ENCODE measurements at regions not wholly inside any gene's neighbourhood (a gene's known extent, or its start where the extent isn't known, plus 50 kb on each side); places are given as distances from the start of the nearest gene placed in this dataset.

- no peak for DNase-seq (ENCODE audit: low read depth in 2 of 3, low spot score in 2 of 3)
Measured at GRCh38 chr1:29497395-29498125, 261.2 kb downstream of the PTPRU start.

- DNase-seq (ENCODE audit: low read depth in 2 of 3, low spot score in 2 of 3) = no peak
Measured at GRCh38 chr1:29496701-29497100, 260.4 kb downstream of the PTPRU start.

- no peak for DNase-seq (ENCODE audit: low read depth in 2 of 3, low spot score in 2 of 3)
Measured at GRCh38 chr1:29490204-29490934, 254.0 kb downstream of the PTPRU start.

GRCh38 chr1:29489471-29489870 lies 253.1 kb downstream of the PTPRU start:
- DNase-seq (ENCODE audit: low read depth in 2 of 3, low spot score in 2 of 3) = no peak

- no peak for DNase-seq (ENCODE audit: low read depth in 2 of 3, low spot score in 2 of 3)
Measured at GRCh38 chr1:29488794-29489311, 252.5 kb downstream of the PTPRU start.

- no peak for DNase-seq (ENCODE audit: low read depth in 2 of 3, low spot score in 2 of 3)
Measured at GRCh38 chr1:29488086-29488793, 251.9 kb downstream of the PTPRU start.

GRCh38 chr1:29487291-29487690 lies 251.0 kb downstream of the PTPRU start:
- DNase-seq (ENCODE audit: low read depth in 2 of 3, low spot score in 2 of 3) = no peak

GRCh38 chr1:29485096-29485925 lies 249.0 kb downstream of the PTPRU start:
- DNase-seq (ENCODE audit: low read depth in 2 of 3, low spot score in 2 of 3) = no peak

- DNase-seq (ENCODE audit: low read depth in 2 of 3, low spot score in 2 of 3) = no peak
Measured at GRCh38 chr1:29482991-29483390, 246.7 kb downstream of the PTPRU start.

GRCh38 chr1:29482064-29482463 lies 245.7 kb downstream of the PTPRU start:
- DNase-seq (ENCODE audit: low read depth in 2 of 3, low spot score in 2 of 3) = no peak

- DNase-seq (ENCODE audit: low read depth in 2 of 3, low spot score in 2 of 3) = no peak
Measured at GRCh38 chr1:29481031-29481430, 244.7 kb downstream of the PTPRU start.

GRCh38 chr1:29478879-29479278 lies 242.6 kb downstream of the PTPRU start:
- no peak for DNase-seq (ENCODE audit: low read depth in 2 of 3, low spot score in 2 of 3)

- DNase-seq (ENCODE audit: low read depth in 2 of 3, low spot score in 2 of 3) = no peak
Measured at GRCh38 chr1:29478151-29478791, 241.9 kb downstream of the PTPRU start.

GRCh38 chr1:29475326-29475725 lies 239.0 kb downstream of the PTPRU start:
- DNase-seq (ENCODE audit: low read depth in 2 of 3, low spot score in 2 of 3) = no peak

GRCh38 chr1:29474274-29475244 lies 238.2 kb downstream of the PTPRU start:
- no peak for DNase-seq (ENCODE audit: low read depth in 2 of 3, low spot score in 2 of 3)

- DNase-seq (ENCODE audit: low read depth in 2 of 3, low spot score in 2 of 3) = no peak
Measured at GRCh38 chr1:29473161-29473855, 237.0 kb downstream of the PTPRU start.

GRCh38 chr1:29471487-29472313 lies 235.4 kb downstream of the PTPRU start:
- no peak for DNase-seq (ENCODE audit: low read depth in 2 of 3, low spot score in 2 of 3)

- DNase-seq (ENCODE audit: low read depth in 2 of 3, low spot score in 2 of 3) = no peak
Measured at GRCh38 chr1:29470788-29471119, 234.4 kb downstream of the PTPRU start.
